H1 (cell line): ENCODE measurements at regions not wholly inside any gene's neighbourhood (a gene's known extent, or its start where the extent isn't known, plus 50 kb on each side); places are given as distances from the start of the nearest gene placed in this dataset.

ENCODE experiments used
- ATF3 ChIP-seq: IDR thresholded peaks from 2 replicates; pipeline ENCODE4 v1.6.1; 2011; ENCODE audit warnings: low read depth, mild to moderate bottlenecking, low read length; ENCODE audit not compliant: insufficient read depth
- CBX5 ChIP-seq: fragments of 300-800, 300-1000 bp; sonication (generic); IDR thresholded peaks from 2 replicates; pipeline ENCODE4 v1.7.1; 2016; ENCODE audit warnings: antibody characterized with exemption, low read length, low read depth
- CHD7 ChIP-seq: fragments of 300-600 bp; sonication (generic); IDR thresholded peaks from 2 replicates; pipeline ENCODE4 v1.7.1; 2012; ENCODE audit warnings: low read length, moderate library complexity, mild to moderate bottlenecking, inconsistent platforms; ENCODE audit not compliant: insufficient replicate concordance
- MAFK ChIP-seq: IDR thresholded peaks from 2 replicates; pipeline ENCODE4 v1.6.1; 2012; ENCODE audit warnings: low read depth, mild to moderate bottlenecking, improper control_type of control experiment, low read length
- NANOG ChIP-seq: IDR thresholded peaks from 2 replicates; pipeline ENCODE4 v1.6.1; 2011; ENCODE audit warnings: low read length, low read depth, mild to moderate bottlenecking, inconsistent platforms; ENCODE audit not compliant: insufficient read depth, poor library complexity, severe bottlenecking
- RNF2 ChIP-seq: fragments of 200-900, 300-1000 bp; sonication (generic); IDR thresholded peaks from 2 replicates; pipeline ENCODE4 v1.7.1; 2016; ENCODE audit warnings: borderline replicate concordance, low read depth, mild to moderate bottlenecking, antibody characterized with exemption, low read length; ENCODE audit not compliant: poor library complexity, severe bottlenecking; ENCODE audit errors: missing control alignments
- SAP30 ChIP-seq: fragments of 300-600 bp; sonication (generic); IDR thresholded peaks from 2 replicates; pipeline ENCODE4 v1.7.1; 2012; ENCODE audit warnings: low read length, moderate library complexity, mild to moderate bottlenecking, inconsistent platforms; ENCODE audit not compliant: insufficient read depth, insufficient replicate concordance

GRCh38 chr16:86343796-86344585 lies 166.3 kb upstream of the FOXF1 start (continued):
- TF ChIP-seq CHD7 (no peak), CBX5 (no peak), NANOG (no peak), RNF2 (no peak), MAFK (no peak), ATF3 (no peak), SAP30 (no peak)
